ENCODE measurements at regions not wholly inside any gene's neighbourhood (a gene's known extent, or its start where the extent isn't known, plus 50 kb on each side); places are given as distances from the start of the nearest gene placed in this dataset.
"Not testable (repeated sequence)": the region's sequence is repeated elsewhere in the genome, so short reads cannot be mapped to it uniquely, and the experiment has no call there.

- DNase-seq (ENCODE audit: low read depth), result no peak
Measured at GRCh38 chr4:66275411-66276038, 605.2 kb upstream of the EPHA5 start.

- DNase-seq (ENCODE audit: low read depth), result no peak
Measured at GRCh38 chr4:66273110-66273509, 602.8 kb upstream of the EPHA5 start.

GRCh38 chr4:66270356-66270755 is 600.1 kb upstream of the EPHA5 start:
- not testable (repeated sequence) for DNase-seq (ENCODE audit: low read depth)

GRCh38 chr4:66266554-66266953 is 596.3 kb upstream of the EPHA5 start:
- not testable (repeated sequence) for DNase-seq (ENCODE audit: low read depth)

- no peak for DNase-seq (ENCODE audit: low read depth)
Measured at GRCh38 chr4:66266035-66266434, 595.7 kb upstream of the EPHA5 start.

GRCh38 chr4:66252291-66252690 is 582.0 kb upstream of the EPHA5 start:
- DNase-seq (ENCODE audit: low read depth), result no peak

- DNase-seq (ENCODE audit: low read depth), result no peak
Measured at GRCh38 chr4:66246643-66247042, 576.4 kb upstream of the EPHA5 start.

GRCh38 chr4:66235876-66236275 is 565.6 kb upstream of the EPHA5 start:
- DNase-seq (ENCODE audit: low read depth), result no peak

- DNase-seq (ENCODE audit: low read depth), result no peak
Measured at GRCh38 chr4:66229885-66230284, 559.6 kb upstream of the EPHA5 start.

- DNase-seq (ENCODE audit: low read depth), result no peak
Measured at GRCh38 chr4:66225539-66225938, 555.2 kb upstream of the EPHA5 start.

- no peak for DNase-seq (ENCODE audit: low read depth)
Measured at GRCh38 chr4:66223068-66223703, 552.9 kb upstream of the EPHA5 start.

- no peak for DNase-seq (ENCODE audit: low read depth)
Measured at GRCh38 chr4:66219401-66219800, 549.1 kb upstream of the EPHA5 start.

- DNase-seq (ENCODE audit: low read depth), result no peak
Measured at GRCh38 chr4:66216252-66216651, 546.0 kb upstream of the EPHA5 start.

- no peak for DNase-seq (ENCODE audit: low read depth)
Measured at GRCh38 chr4:66212489-66212888, 542.2 kb upstream of the EPHA5 start.

- DNase-seq (ENCODE audit: low read depth), result no peak
Measured at GRCh38 chr4:66204534-66205247, 534.4 kb upstream of the EPHA5 start.

- DNase-seq (ENCODE audit: low read depth), result no peak
Measured at GRCh38 chr4:66202870-66203269, 532.6 kb upstream of the EPHA5 start.

- DNase-seq (ENCODE audit: low read depth), result no peak
Measured at GRCh38 chr4:66197451-66197850, 527.2 kb upstream of the EPHA5 start.

GRCh38 chr4:66193487-66193886 is 523.2 kb upstream of the EPHA5 start:
- DNase-seq (ENCODE audit: low read depth), result no peak

- no peak for DNase-seq (ENCODE audit: low read depth)
Measured at GRCh38 chr4:66187175-66187720, 517.0 kb upstream of the EPHA5 start.

- no peak for DNase-seq (ENCODE audit: low read depth)
Measured at GRCh38 chr4:66186095-66186494, 515.8 kb upstream of the EPHA5 start.

- no peak for DNase-seq (ENCODE audit: low read depth)
Measured at GRCh38 chr4:66182636-66183035, 512.3 kb upstream of the EPHA5 start.

- DNase-seq (ENCODE audit: low read depth), result no peak
Measured at GRCh38 chr4:66178906-66179305, 508.6 kb upstream of the EPHA5 start.

- no peak for DNase-seq (ENCODE audit: low read depth)
Measured at GRCh38 chr4:66169341-66169740, 499.1 kb upstream of the EPHA5 start.
